Activated B cell treated with CpG ODN at 0.5 μM for 24 hours (primary cell): ENCODE measurements at regions not wholly inside any gene's neighbourhood (a gene's known extent, or its start where the extent isn't known, plus 50 kb on each side); places are given as distances from the start of the nearest gene placed in this dataset.

ENCODE experiments used
- ATAC-seq: fragments of 200-7000 bp; cut with Tn5 transposase; one replicate; pipeline ENCODE4 v1.10.0; 2021; ENCODE audit warnings: low read depth, mild to moderate bottlenecking, moderate library complexity
- CTCF ChIA-PET: fragments of 350-600 bp; sonication (Branson Sonifier 250); formaldehyde crosslinking; loops from one replicate; lab custom pipeline; 2021; ENCODE audit warnings: antibody characterized with exemption; lab: Charles Lee
- POLR2A ChIA-PET: fragments of 350-600 bp; sonication (Branson Sonifier 250); formaldehyde crosslinking; loops from one replicate; lab custom pipeline; 2021; ENCODE audit warnings: antibody characterized with exemption; lab: Charles Lee
- DNase-seq: peaks from one replicate; pipeline ENCODE4 v3.0.0; 2022
- H3K27ac Mint-ChIP-seq: one replicate; pipeline ENCODE4 v1.8.0; 2020; ENCODE audit warnings: mixed read lengths
- H3K27me3 Mint-ChIP-seq: one replicate; pipeline ENCODE4 v1.8.0; 2021; ENCODE audit warnings: mixed read lengths
- H3K36me3 Mint-ChIP-seq: one replicate; pipeline ENCODE4 v1.8.0; 2021; ENCODE audit warnings: low read depth, mixed read lengths
- H3K4me1 Mint-ChIP-seq: one replicate; pipeline ENCODE4 v1.8.0; 2021; ENCODE audit warnings: mixed read lengths
- H3K4me3 Mint-ChIP-seq: one replicate; pipeline ENCODE4 v1.8.0; 2020; ENCODE audit warnings: mild to moderate bottlenecking, mixed read lengths
- H3K9me3 Mint-ChIP-seq: one replicate; pipeline ENCODE4 v1.8.0; 2020; ENCODE audit warnings: mixed read lengths
- intact Hi-C: fragments of 100-400 bp; cut with micrococcal nuclease; formaldehyde crosslinking; loops from one replicate; pipeline ENCODE4 v1.15.1; 2024
- TF ChIP-seq, protein P1 (sequence below): fragments of 200-600 bp; IDR thresholded peaks from one replicate; pipeline ENCODE4 v1.8.0; 2022; ENCODE audit warnings: antibody characterized with exemption, mild to moderate bottlenecking

DNA sequence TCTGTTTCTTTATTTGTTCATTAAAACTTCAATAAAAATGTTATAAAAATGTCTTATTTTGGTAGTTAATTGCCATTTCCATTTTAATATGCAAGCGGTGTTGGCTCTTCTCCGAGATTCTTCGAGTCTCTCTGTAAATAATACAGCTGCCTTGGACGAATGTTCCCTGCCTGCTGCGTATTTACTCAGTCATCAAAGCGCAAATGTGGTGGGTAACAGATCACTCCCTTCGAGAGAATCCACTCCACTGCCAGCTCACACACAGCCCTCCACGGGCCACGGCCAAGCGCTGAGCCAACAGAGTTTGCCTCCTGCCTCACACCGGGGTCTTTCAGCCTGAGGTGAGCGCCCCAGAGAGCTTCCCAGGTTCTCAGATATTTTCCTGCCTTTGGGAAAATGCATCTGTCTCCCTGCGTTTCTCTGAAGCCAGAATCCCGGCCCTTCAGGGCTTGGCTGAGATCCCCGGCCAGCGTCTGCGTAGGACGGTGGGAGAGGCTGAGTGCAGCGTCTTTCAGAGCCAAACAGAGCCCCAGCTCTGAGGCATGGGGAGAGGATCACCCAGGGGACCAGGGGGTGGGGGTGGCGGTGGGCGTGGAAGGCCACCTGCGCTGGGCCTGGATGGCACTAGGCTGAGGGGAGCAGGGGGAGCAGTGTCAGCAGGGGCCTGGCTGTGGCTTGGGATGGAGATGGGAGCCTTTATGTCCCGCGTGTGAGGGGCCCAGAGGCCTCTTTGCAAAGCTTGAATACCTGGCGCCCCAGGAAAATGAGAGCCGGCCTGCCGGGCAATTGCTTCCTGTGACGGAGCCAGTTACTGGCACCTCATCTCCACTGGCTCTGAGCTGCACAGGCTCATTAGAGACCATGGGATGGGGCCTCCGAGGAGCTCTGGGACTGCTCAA lies 248.7 kb downstream of the RBFOX3 start:
- Mint-ChIP-seq H3K27ac (no peak overlapping the region), H3K36me3 (no peaks in the 10 kb centered on the region), H3K4me1 (no peaks in the 10 kb centered on the region), H3K27me3 (peaks cover 32% of the 10 kb centered on the region), H3K4me3 (no peak overlapping the region), H3K9me3 (no peaks in the 10 kb centered on the region)
- intact Hi-C loops: no loop called here
- ChIA-PET POLR2A (no interaction called here), CTCF (no interaction called here)
- ATAC-seq (no peak), DNase-seq (no peak)
- TF ChIP-seq, protein P1, sequence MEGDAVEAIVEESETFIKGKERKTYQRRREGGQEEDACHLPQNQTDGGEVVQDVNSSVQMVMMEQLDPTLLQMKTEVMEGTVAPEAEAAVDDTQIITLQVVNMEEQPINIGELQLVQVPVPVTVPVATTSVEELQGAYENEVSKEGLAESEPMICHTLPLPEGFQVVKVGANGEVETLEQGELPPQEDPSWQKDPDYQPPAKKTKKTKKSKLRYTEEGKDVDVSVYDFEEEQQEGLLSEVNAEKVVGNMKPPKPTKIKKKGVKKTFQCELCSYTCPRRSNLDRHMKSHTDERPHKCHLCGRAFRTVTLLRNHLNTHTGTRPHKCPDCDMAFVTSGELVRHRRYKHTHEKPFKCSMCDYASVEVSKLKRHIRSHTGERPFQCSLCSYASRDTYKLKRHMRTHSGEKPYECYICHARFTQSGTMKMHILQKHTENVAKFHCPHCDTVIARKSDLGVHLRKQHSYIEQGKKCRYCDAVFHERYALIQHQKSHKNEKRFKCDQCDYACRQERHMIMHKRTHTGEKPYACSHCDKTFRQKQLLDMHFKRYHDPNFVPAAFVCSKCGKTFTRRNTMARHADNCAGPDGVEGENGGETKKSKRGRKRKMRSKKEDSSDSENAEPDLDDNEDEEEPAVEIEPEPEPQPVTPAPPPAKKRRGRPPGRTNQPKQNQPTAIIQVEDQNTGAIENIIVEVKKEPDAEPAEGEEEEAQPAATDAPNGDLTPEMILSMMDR: no peak

DNA sequence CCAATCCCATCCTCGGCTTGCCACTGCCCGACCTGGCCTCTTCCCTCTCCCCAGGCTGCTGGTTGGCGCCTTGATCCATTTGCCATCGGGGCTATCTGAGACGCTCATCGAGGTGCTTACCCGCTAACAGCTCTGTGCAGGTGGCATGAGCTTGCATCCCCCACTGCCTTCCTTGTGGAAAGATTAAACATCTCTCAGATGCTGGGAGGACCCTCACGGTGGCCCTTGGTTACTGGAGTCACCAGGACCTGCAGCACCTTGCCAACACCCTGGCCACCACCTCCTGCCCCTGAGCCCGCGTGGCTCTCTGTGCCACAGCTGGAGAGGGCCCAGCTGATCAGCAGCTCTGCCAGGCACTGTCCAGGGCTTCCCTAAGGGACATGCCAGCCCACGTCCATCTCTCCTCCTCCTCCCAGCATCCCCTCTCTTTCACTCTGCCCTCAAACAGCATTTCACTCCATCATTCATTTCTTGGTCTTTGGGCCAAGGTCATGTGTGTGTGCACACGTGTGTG lies 249.6 kb downstream of the RBFOX3 start:
- H3K27ac Mint-ChIP-seq: no peak overlapping the region
- intact Hi-C loops: no loop called here
- CTCF ChIA-PET: no interaction called here
- H3K4me1 Mint-ChIP-seq: no peaks in the 10 kb centered on the region
- POLR2A ChIA-PET: no interaction called here
- peaks cover 32% of the 10 kb centered on the region for H3K27me3 Mint-ChIP-seq
- no peak for DNase-seq
- H3K4me3 Mint-ChIP-seq: no peak overlapping the region
- no peaks in the 10 kb centered on the region for H3K36me3 Mint-ChIP-seq
- ATAC-seq: no peak
- TF ChIP-seq, protein P1: no peak
- no peaks in the 10 kb centered on the region for H3K9me3 Mint-ChIP-seq

DNA sequence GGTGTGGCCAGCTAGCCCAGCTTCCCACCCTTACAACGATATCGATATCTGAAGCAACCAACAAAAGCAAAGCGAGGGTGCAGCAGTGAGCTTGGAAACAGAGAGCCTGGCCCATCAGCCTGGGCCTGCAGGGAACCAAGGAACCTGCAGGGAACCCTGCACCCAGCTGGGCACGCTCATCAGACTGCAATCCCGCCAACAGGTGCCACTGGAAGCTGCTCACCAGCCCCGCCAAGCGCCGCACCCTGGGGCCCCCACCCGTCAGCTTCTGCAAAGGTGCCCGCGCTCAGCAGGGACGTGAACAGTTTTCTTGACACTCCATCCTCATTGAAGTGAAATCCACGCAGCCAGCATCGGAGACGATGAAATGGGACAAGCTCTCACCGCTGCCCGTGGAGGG lies 250.7 kb downstream of the RBFOX3 start:
- intact Hi-C loops: no loop called here
- Mint-ChIP-seq H3K4me3 (no peak overlapping the region), H3K27me3 (peaks cover 30% of the 10 kb centered on the region), H3K4me1 (no peaks in the 10 kb centered on the region), H3K36me3 (no peaks in the 10 kb centered on the region), H3K9me3 (no peaks in the 10 kb centered on the region), H3K27ac (no peak overlapping the region)
- TF ChIP-seq, protein P1: no peak
- ChIA-PET CTCF (no interaction called here), POLR2A (no interaction called here)
- ATAC-seq (no peak), DNase-seq (no peak)

DNA sequence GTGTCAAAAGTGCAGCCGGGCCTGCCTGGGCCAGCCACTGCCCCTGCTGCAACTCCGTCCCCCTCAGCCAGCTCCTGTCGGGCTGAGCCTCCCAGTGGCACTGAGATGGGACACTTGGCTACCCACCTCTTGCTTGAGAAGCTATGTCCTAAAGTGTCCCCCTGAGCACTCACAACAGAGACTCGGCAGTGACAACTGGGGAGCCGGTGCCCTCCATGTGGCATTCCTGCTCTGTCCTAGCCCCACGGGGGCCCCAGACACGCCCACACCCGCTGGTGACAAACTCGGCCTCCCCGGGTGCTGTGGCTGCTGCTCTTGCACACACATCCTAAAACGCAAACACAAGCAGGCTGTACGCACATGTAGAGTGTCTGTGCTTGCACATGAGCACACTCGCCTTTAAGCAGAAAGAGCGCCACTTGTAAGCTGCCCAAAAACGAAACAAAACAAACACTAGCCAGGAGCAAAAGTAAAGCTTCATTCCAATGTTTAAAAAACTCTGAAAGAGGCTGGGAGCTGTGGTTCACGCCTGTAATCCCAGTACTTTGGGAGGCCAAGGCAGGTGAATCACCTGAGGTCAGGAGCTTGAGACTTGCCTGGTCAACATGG lies 253.9 kb downstream of the RBFOX3 start:
- no peak for ATAC-seq

DNA sequence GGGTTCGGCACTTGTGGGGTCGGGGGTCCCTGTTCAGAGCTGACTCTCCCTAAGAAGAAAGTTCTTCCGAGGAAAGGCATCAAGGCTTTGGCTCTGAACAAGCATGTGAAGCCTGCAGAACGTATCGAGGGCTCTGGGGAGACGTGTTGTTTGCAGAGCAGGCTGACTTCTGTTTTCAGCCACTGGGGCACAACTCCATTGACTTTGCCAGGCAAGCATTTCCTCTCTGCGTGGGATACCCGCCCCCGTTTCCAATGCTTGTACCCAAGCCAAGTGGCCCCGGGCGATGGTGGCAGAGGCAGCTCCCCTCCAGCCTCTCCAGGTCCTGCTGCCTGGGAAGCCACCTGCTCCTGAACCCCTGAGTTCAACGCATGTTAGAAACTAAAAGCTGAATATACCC lies 255.7 kb downstream of the RBFOX3 start:
- H3K4me3 Mint-ChIP-seq: no peak overlapping the region
- no peak for DNase-seq
- TF ChIP-seq, protein P1: no peak
- no peaks in the 10 kb centered on the region for H3K4me1 Mint-ChIP-seq
- no peak overlapping the region for H3K27ac Mint-ChIP-seq
- H3K36me3 Mint-ChIP-seq: no peaks in the 10 kb centered on the region
- H3K9me3 Mint-ChIP-seq: peaks cover 9% of the 10 kb centered on the region
- no peak for ATAC-seq
- ChIA-PET POLR2A (no interaction called here), CTCF (no interaction called here)
- H3K27me3 Mint-ChIP-seq: peaks cover 15% of the 10 kb centered on the region
- intact Hi-C loops: no loop called here

More for the DNA sequence above, 253.9 kb downstream of the RBFOX3 start:
- H3K9me3 Mint-ChIP-seq: peaks cover 6% of the 10 kb centered on the region
- DNase-seq: no peak
- ChIA-PET CTCF (no interaction called here), POLR2A (no interaction called here)
- peaks cover 21% of the 10 kb centered on the region for H3K27me3 Mint-ChIP-seq
- no peak overlapping the region for H3K27ac Mint-ChIP-seq
- no peaks in the 10 kb centered on the region for H3K36me3 Mint-ChIP-seq
- TF ChIP-seq, protein P1: no peak
- intact Hi-C loops: no loop called here
- H3K4me3 Mint-ChIP-seq: no peak overlapping the region
- no peaks in the 10 kb centered on the region for H3K4me1 Mint-ChIP-seq
